H1 (cell line): ENCODE measurements at regions not wholly inside any gene's neighbourhood (a gene's known extent, or its start where the extent isn't known, plus 50 kb on each side); places are given as distances from the start of the nearest gene placed in this dataset.

Experiments
- CTCF ChIA-PET: fragments of 300-600 bp; sonication (Branson Sonifier 250); formaldehyde crosslinking; loops from one replicate; lab custom pipeline; 2021; ENCODE audit not compliant: partially characterized antibody; lab: Charles Lee
- POLR2A ChIA-PET: fragments of 300-600 bp; sonication (Branson Sonifier 250); formaldehyde crosslinking; loops from one replicate; lab custom pipeline; 2021; ENCODE audit warnings: inconsistent platforms; ENCODE audit not compliant: partially characterized antibody; lab: Charles Lee
- DNase-seq, 2 experiments: peaks; one replicate each; pipeline versions ENCODE4 v3.0.0 to v3.0.0-alpha.2; 2010 to 2022; ENCODE audit warnings: low spot score in 2 of 2, low read depth in 1 of 2, mixed read lengths in 1 of 2
- FAIRE-seq: peaks from 2 replicates; lab custom pipeline; 2011; peaks lifted over from hg19 to GRCh38; lab: Jason Lieb, UNC
- H2AFZ ChIP-seq: 2 replicates; pipeline ENCODE4 v1.8.1; 2012; ENCODE audit warnings: low read length, inconsistent platforms
- H2AK5ac ChIP-seq: 2 replicates; pipeline ENCODE4 v1.6.1; 2013; ENCODE audit warnings: low read depth, low read length
- H2BK120ac ChIP-seq: replicated peaks from 2 replicates; pipeline ENCODE3; 2013; ENCODE audit warnings: low read depth, low read length, inconsistent platforms
- H2BK12ac ChIP-seq: 2 replicates; pipeline ENCODE4 v1.6.1; 2013; ENCODE audit warnings: low read depth, low read length
- H2BK15ac ChIP-seq: 2 replicates; pipeline ENCODE4 v1.6.1; 2013; ENCODE audit warnings: low read length
- H2BK20ac ChIP-seq: 2 replicates; pipeline ENCODE4 v1.6.1; 2013; ENCODE audit warnings: low read length
- H2BK5ac ChIP-seq: 2 replicates; pipeline ENCODE4 v1.6.1; 2013; ENCODE audit warnings: low read depth, low read length
- H3K14ac ChIP-seq: 2 replicates; pipeline ENCODE4 v1.6.1; 2013; ENCODE audit warnings: inconsistent platforms; ENCODE audit not compliant: insufficient read length
- H3K18ac ChIP-seq: 2 replicates; pipeline ENCODE4 v1.6.1; 2013; ENCODE audit warnings: low read length; ENCODE audit errors: extremely low read depth
- H3K23ac ChIP-seq: 2 replicates; pipeline ENCODE4 v1.6.1; 2013; ENCODE audit warnings: inconsistent platforms; ENCODE audit not compliant: insufficient read length
- H3K23me2 ChIP-seq: 2 replicates; pipeline ENCODE4 v1.6.1; 2013; ENCODE audit warnings: low read depth, low read length
- H3K27ac ChIP-seq: 2 replicates; pipeline ENCODE4 v1.6.1; 2011; ENCODE audit warnings: low read depth, low read length, inconsistent platforms
- H3K27me3 ChIP-seq, 4 experiments: replicated peaks in 1 of 4; 1 replicate in 1 of 4; 2 replicates in 3 of 4; pipeline versions ENCODE4 v1.6.1 to v1.8.1; 2011 to 2013; ENCODE audit warnings: low read length in 3 of 4, mild to moderate bottlenecking in 3 of 4, inconsistent platforms in 2 of 4, mixed read lengths in 2 of 4, moderate library complexity in 1 of 4; ENCODE audit not compliant: control insufficient read depth in 3 of 4, insufficient read depth in 3 of 4; ENCODE audit errors: extremely low read depth in 1 of 4
- H3K36me3 ChIP-seq, 4 experiments: 2 replicates each; pipeline versions ENCODE4 v1.6.1 to v1.8.1; 2011 to 2013; ENCODE audit warnings: mild to moderate bottlenecking in 4 of 4, low read length in 3 of 4, moderate library complexity in 2 of 4, control low read depth in 1 of 4, inconsistent platforms in 1 of 4; ENCODE audit not compliant: insufficient read depth in 4 of 4, control insufficient read depth in 2 of 4
- H3K4ac ChIP-seq: replicated peaks from 2 replicates; pipeline ENCODE3; 2013; ENCODE audit warnings: low read length, low read depth, mixed read lengths, inconsistent platforms; ENCODE audit not compliant: insufficient read length
- H3K4me1 ChIP-seq, 4 experiments: replicated peaks in 1 of 4; 1 replicate in 1 of 4; 2 replicates in 3 of 4; pipeline versions ENCODE4 v1.6.1 to v1.8.1; 2011 to 2013; ENCODE audit warnings: low read length in 3 of 4, inconsistent platforms in 2 of 4, mixed read lengths in 1 of 4; ENCODE audit not compliant: insufficient read depth in 4 of 4, control insufficient read depth in 3 of 4
- H3K4me2 ChIP-seq, 2 experiments: 2 replicates each; pipeline versions ENCODE4 v1.6.1 to v1.8.1; 2011 to 2013; ENCODE audit warnings: low read depth in 2 of 2, low read length in 2 of 2, control low read depth in 1 of 2, inconsistent platforms in 1 of 2, mild to moderate bottlenecking in 1 of 2; ENCODE audit not compliant: insufficient read depth in 1 of 2
- H3K4me3 ChIP-seq, 4 experiments: fragments of 200-600, 300-600 bp in 1 of 4; sonication (generic), shearing (Covaris generic), sonication (Bioruptor Twin) in 1 of 4; 2 replicates each; pipeline versions ENCODE4 v1.5.1 to v1.8.1; 2011 to 2016; ENCODE audit warnings: low read length in 4 of 4, low read depth in 3 of 4, control low read depth in 2 of 4, inconsistent platforms in 2 of 4, mild to moderate bottlenecking in 2 of 4, mixed read lengths in 1 of 4, moderate library complexity in 1 of 4; ENCODE audit not compliant: insufficient read depth in 2 of 4; ENCODE audit errors: extremely low read depth in 1 of 4
- H3K56ac ChIP-seq: replicated peaks from 2 replicates; pipeline ENCODE3; 2013; ENCODE audit warnings: low read depth, mild to moderate bottlenecking, mixed read lengths, low read length, inconsistent platforms; ENCODE audit not compliant: insufficient read length
- H3K79me1 ChIP-seq: 2 replicates; pipeline ENCODE4 v1.6.1; 2013; ENCODE audit warnings: low read depth, low read length, control low read depth
- H3K79me2 ChIP-seq, 2 experiments: 2 replicates each; pipeline versions ENCODE4 v1.6.1 to v1.8.1; 2012 to 2013; ENCODE audit warnings: low read length in 2 of 2, mild to moderate bottlenecking in 2 of 2, inconsistent platforms in 1 of 2; ENCODE audit not compliant: insufficient read depth in 2 of 2, control insufficient read depth in 1 of 2
- H3K9ac ChIP-seq, 4 experiments: replicated peaks in 1 of 4; 1 replicate in 1 of 4; 2 replicates in 3 of 4; pipeline versions ENCODE4 v1.6.1 to v1.8.1; 2011 to 2013; ENCODE audit warnings: low read depth in 3 of 4, low read length in 3 of 4, control low read depth in 2 of 4, mild to moderate bottlenecking in 2 of 4, moderate library complexity in 2 of 4, inconsistent platforms in 1 of 4; ENCODE audit errors: extremely low read depth in 1 of 4
- H3K9me3 ChIP-seq, 2 experiments: 2 replicates each; pipeline versions ENCODE4 v1.6.1 to v1.8.1; 2012 to 2013; ENCODE audit warnings: mild to moderate bottlenecking in 2 of 2, moderate library complexity in 2 of 2, control low read depth in 1 of 2, inconsistent platforms in 1 of 2, low read depth in 1 of 2, low read length in 1 of 2, mixed read lengths in 1 of 2; ENCODE audit not compliant: insufficient read depth in 2 of 2
- H4K20me1 ChIP-seq, 2 experiments: replicated peaks in 1 of 2; 2 replicates each; pipeline versions ENCODE3 to v1.8.1; 2011 to 2013; ENCODE audit warnings: inconsistent platforms in 2 of 2, low read length in 2 of 2, mild to moderate bottlenecking in 1 of 2; ENCODE audit not compliant: insufficient read depth in 2 of 2, control insufficient read depth in 1 of 2
- H4K5ac ChIP-seq: 2 replicates; pipeline ENCODE4 v1.6.1; 2013; ENCODE audit warnings: low read length, low read depth, mixed read lengths, inconsistent platforms; ENCODE audit not compliant: insufficient read length
- H4K8ac ChIP-seq: 2 replicates; pipeline ENCODE4 v1.8.0; 2013; ENCODE audit warnings: mild to moderate bottlenecking, moderate library complexity, low read length, inconsistent platforms; ENCODE audit not compliant: insufficient read depth; ENCODE audit errors: extremely low read depth
- H4K91ac ChIP-seq: replicated peaks from 2 replicates; pipeline ENCODE3; 2013; ENCODE audit warnings: low read length, mixed read lengths, inconsistent platforms; ENCODE audit not compliant: insufficient read length
- HDAC6 ChIP-seq: IDR thresholded peaks from one replicate; pipeline ENCODE4 v1.7.1; 2012; ENCODE audit warnings: low read depth, mild to moderate bottlenecking, inconsistent platforms, low read length, moderate library complexity
- SIN3A ChIP-seq, 2 experiments: IDR thresholded peaks in 1 of 2; conservative IDR thresholded peaks in 1 of 2; 2 replicates each; pipeline ENCODE4 v1.6.1; 2011 to 2012; ENCODE audit warnings: low read length in 2 of 2, improper control_type of control experiment in 1 of 2, low read depth in 1 of 2, mild to moderate bottlenecking in 1 of 2
- SUZ12 ChIP-seq: fragments of 200-600 bp; sonication (generic); IDR thresholded peaks from 2 replicates; pipeline ENCODE4 v1.6.1; 2012; ENCODE audit warnings: mild to moderate bottlenecking, inconsistent platforms, low read length, moderate library complexity, mixed read lengths
- TCF12 ChIP-seq: IDR thresholded peaks from 2 replicates; pipeline ENCODE4 v1.6.1; 2011; ENCODE audit warnings: low read depth, mild to moderate bottlenecking, low read length
- WGBS, 2 experiments: shearing (Covaris generic) in 1 of 2; methylation state at CpG; one replicate each; pipeline versions ENCODE4 v1.1.6 to v1.1.7; 2013 to 2015; ENCODE audit warnings: low lambda C conversion rate in 2 of 2, mixed read lengths in 2 of 2, inconsistent platforms in 1 of 2, low coverage in 1 of 2, missing lambda C conversion rate in 1 of 2; ENCODE audit not compliant: insufficient replicate concordance in 2 of 2, insufficient coverage in 1 of 2, insufficient read length in 1 of 2; ENCODE audit errors: extremely low coverage in 1 of 2, missing lambda C conversion rate in 1 of 2; 5-methylcytosine and 5-hydroxymethylcytosine counted together

- Histone ChIP-seq H4K5ac (no peak overlapping the region), H3K56ac (no peak overlapping the region), H3K14ac (no peak overlapping the region), H2AK5ac (no peak overlapping the region), H3K23me2 (no peaks in the 10 kb centered on the region), H3K27me3 (no peaks in the 10 kb centered on the region), H4K91ac (no peak overlapping the region), H3K4ac (no peak overlapping the region), H3K23ac (no peak overlapping the region), H3K4me3 (no peak overlapping the region), H3K9me3 (no peaks in the 10 kb centered on the region), H4K8ac (no peak overlapping the region), H3K4me2 (no peak overlapping the region), H2BK120ac (no peak overlapping the region), H2BK20ac (no peak overlapping the region), H2BK5ac (no peak overlapping the region), H3K79me2 (no peaks in the 10 kb centered on the region), H3K27ac (no peak overlapping the region), H2AFZ (no peak overlapping the region), H3K4me1 (no peaks in the 10 kb centered on the region), H3K36me3 (no peaks in the 10 kb centered on the region), H3K79me1 (no peaks in the 10 kb centered on the region), H2BK15ac (no peak overlapping the region), H3K18ac (no peak overlapping the region), H2BK12ac (no peak overlapping the region), H4K20me1 (no peaks in the 10 kb centered on the region), H3K9ac (no peak overlapping the region)
- FAIRE-seq (no peak), DNase-seq (no peak)
- 89% methylated on average over 3 of the region's 3 CpGs; no CpG with 5 or more reads in 1 of the 2 experiments for WGBS, 2 experiments
- ChIA-PET CTCF (interaction anchor here (0.6 to 1.2 kb wide), 4 partner anchors 7 to 122 kb away, joined by 3 read pairs; no protein-coding TSS in a partner anchor), POLR2A (no interaction called here)
- TF ChIP-seq TCF12 (no peak), HDAC6 (no peak), SIN3A (conservative IDR thresholded peaks at IDR 0.05 in 1 of 2, IDR thresholded peaks at IDR 0.05 in 1 of 2; ENCODE audit: low read depth in 1 of 2, low read length in 2 of 2) (no peak), SUZ12 (no peak)
Observed at GRCh38 chr1:157302199-157302497, 164.0 kb upstream of the ETV3 start.
